A549 (cell line): ENCODE measurements at regions not wholly inside any gene's neighbourhood (a gene's known extent, or its start where the extent isn't known, plus 50 kb on each side); places are given as distances from the start of the nearest gene placed in this dataset.

Source experiments
- CBX2 ChIP-seq: fragments of 200-600 bp; sonication (generic); IDR thresholded peaks from 2 replicates; pipeline ENCODE4 v1.6.1; 2016; ENCODE audit warnings: low read depth, mild to moderate bottlenecking, borderline replicate concordance
- CHD4 ChIP-seq: fragments of 200-600 bp; sonication (generic); IDR thresholded peaks from 2 replicates; pipeline ENCODE4 v1.6.1; 2016; ENCODE audit warnings: antibody characterized with exemption, mild to moderate bottlenecking, borderline replicate concordance
- CTCF ChIP-seq: fragments of >200 bp; sonication (Bioruptor Twin); formaldehyde crosslinking; IDR thresholded peaks from 3 replicates; pipeline ENCODE4 v1.5.1; 2016
- EHF ChIP-seq: fragments of 250-450 bp; sonication (Bioruptor Pico); IDR thresholded peaks from 2 replicates; pipeline ENCODE4 v1.5.0; 2020; ENCODE audit warnings: mild to moderate bottlenecking
- EP300 ChIP-seq, 2 experiments: fragments of >200 bp; sonication (Bioruptor Twin); formaldehyde crosslinking; IDR thresholded peaks; 2 replicates in 1 of 2; 3 replicates in 1 of 2; pipeline ENCODE4 v1.6.1; 2016 to 2017
- MAX ChIP-seq: IDR thresholded peaks from 2 replicates; pipeline ENCODE4 v1.6.1; 2012
- MAZ ChIP-seq: fragments of 150-350 bp; IDR thresholded peaks from 2 replicates; pipeline ENCODE4 v1.6.1; 2014; ENCODE audit warnings: antibody characterized with exemption, low read depth, low read length, borderline replicate concordance
- PBX3 ChIP-seq: IDR thresholded peaks from 2 replicates; pipeline ENCODE4 v1.6.1; 2012
- POLR2A ChIP-seq: IDR thresholded peaks from 2 replicates; pipeline ENCODE4 v1.6.1; 2012; ENCODE audit warnings: mild to moderate bottlenecking, low read length
- SMC3 ChIP-seq: fragments of >200 bp; sonication (Bioruptor Twin); formaldehyde crosslinking; IDR thresholded peaks from 3 replicates; pipeline ENCODE4 v1.6.1; 2018; ENCODE audit warnings: inconsistent platforms

GRCh38 chr13:75226733-75227435 lies 255.1 kb downstream of the TBC1D4 start:
- no peak for TF ChIP-seq CTCF
- no peak for TF ChIP-seq MAZ
- TF ChIP-seq POLR2A, result no peak
- TF ChIP-seq PBX3, result no peak
- TF ChIP-seq CBX2, result no peak
- no peak for TF ChIP-seq SMC3
- TF ChIP-seq EHF (CRISPR knock-in tag), result no peak
- TF ChIP-seq CHD4, result no peak
- TF ChIP-seq MAX, result no peak
- no peak for TF ChIP-seq EP300 (IDR thresholded peaks at IDR 0.05)
